Hematopoietic multipotent progenitor cell (in vitro differentiated cells): ENCODE measurements at regions not wholly inside any gene's neighbourhood (a gene's known extent, or its start where the extent isn't known, plus 50 kb on each side); places are given as distances from the start of the nearest gene placed in this dataset.

Experiments
- DNase-seq, 3 donors: peaks; one replicate each; pipeline ENCODE4 v3.0.0-alpha.2; 2011 to 2015; ENCODE audit warnings: low read depth in 2 of 3, low spot score in 2 of 3

GRCh38 chr3:72539856-72540255, 308.4 kb downstream of the SHQ1 start:
- no peak for DNase-seq

GRCh38 chr3:72538070-72538745, 310.0 kb downstream of the SHQ1 start:
- peak in 1 of 3 donors; percentile 62 for DNase-seq

- DNase-seq = no peak
These were observed 310.8 kb downstream of the SHQ1 start for GRCh38 chr3:72537448-72537847.

- no peak for DNase-seq
These were observed 311.4 kb downstream of the SHQ1 start for GRCh38 chr3:72536878-72537267.

GRCh38 chr3:72536206-72536877, 311.9 kb downstream of the SHQ1 start:
- no peak for DNase-seq

GRCh38 chr3:72535772-72536171, 312.5 kb downstream of the SHQ1 start:
- DNase-seq = peak in 2 of 3 donors; percentile 52 to 82

GRCh38 chr3:72533591-72534473, 314.4 kb downstream of the SHQ1 start:
- DNase-seq = peak in 2 of 3 donors; percentile 40 to 71

- DNase-seq = no peak
These were observed 317.8 kb downstream of the SHQ1 start for GRCh38 chr3:72530426-72530825.

GRCh38 chr3:72529081-72529480, 319.2 kb downstream of the SHQ1 start:
- DNase-seq = no peak

GRCh38 chr3:72523429-72524151, 324.7 kb downstream of the SHQ1 start:
- DNase-seq = peak; percentile 1 to 93 (median 82)

- no peak for DNase-seq
These were observed 327.4 kb downstream of the SHQ1 start for GRCh38 chr3:72520690-72521308.

- no peak for DNase-seq
These were observed 328.2 kb downstream of the SHQ1 start for GRCh38 chr3:72519946-72520604.

- no peak for DNase-seq
These were observed 330.3 kb downstream of the SHQ1 start for GRCh38 chr3:72517921-72518424.

GRCh38 chr3:72517336-72517735, 330.9 kb downstream of the SHQ1 start:
- no peak for DNase-seq

GRCh38 chr3:72516361-72516760, 331.9 kb downstream of the SHQ1 start:
- no peak for DNase-seq

- DNase-seq = no peak
These were observed 332.3 kb downstream of the SHQ1 start for GRCh38 chr3:72515941-72516340.

- no peak for DNase-seq
These were observed 333.0 kb downstream of the SHQ1 start for GRCh38 chr3:72515281-72515680.

- no peak for DNase-seq
These were observed 338.0 kb downstream of the SHQ1 start for GRCh38 chr3:72510247-72510646.

- DNase-seq = no peak
These were observed 342.5 kb downstream of the SHQ1 start for GRCh38 chr3:72505539-72506405.
